Activated T-helper 2 cell treated with anti-CD3 and anti-CD28 coated beads, Interferon-gamma antibody, Interleukin-2, Interleukin-4, amounts not matched to agents 10 μg/mL and 5 μg/mL and 100 μg/mL, durations not matched to agents 14 hours and 24 hours and 36 hours (primary cell): ENCODE measurements at regions not wholly inside any gene's neighbourhood (a gene's known extent, or its start where the extent isn't known, plus 50 kb on each side); places are given as distances from the start of the nearest gene placed in this dataset.

Experiments used
- DNase-seq: peaks from one replicate; pipeline ENCODE4 v3.0.0; 2021; ENCODE audit warnings: low spot score
- H3K27ac Mint-ChIP-seq: one replicate; pipeline ENCODE4 v1.8.0; 2021; ENCODE audit warnings: mixed read lengths
- H3K27me3 Mint-ChIP-seq: one replicate; pipeline ENCODE4 v1.8.0; 2021; ENCODE audit warnings: low read depth, mixed read lengths
- H3K36me3 Mint-ChIP-seq: one replicate; pipeline ENCODE4 v1.8.0; 2021; ENCODE audit warnings: low read depth, mixed read lengths
- H3K4me1 Mint-ChIP-seq: one replicate; pipeline ENCODE4 v1.8.0; 2021; ENCODE audit warnings: low read depth, mixed read lengths
- H3K4me3 Mint-ChIP-seq: one replicate; pipeline ENCODE4 v1.8.0; 2021; ENCODE audit warnings: low read depth, mild to moderate bottlenecking, moderate library complexity, mixed read lengths
- H3K9me3 Mint-ChIP-seq: one replicate; pipeline ENCODE4 v1.8.0; 2021; ENCODE audit warnings: mixed read lengths
- intact Hi-C: fragments of 100-400 bp; cut with micrococcal nuclease; formaldehyde crosslinking; loops from one replicate; pipeline ENCODE4 v1.15.1; 2023

GRCh38 chrX:38878641-38879340, 77.5 kb downstream of the MID1IP1 start:
- no peak for DNase-seq
- Mint-ChIP-seq H3K36me3 (no peaks in the 10 kb centered on the region), H3K27ac (no peak overlapping the region), H3K9me3 (no peaks in the 10 kb centered on the region), H3K4me3 (no peak overlapping the region), H3K4me1 (peaks cover 16% of the 10 kb centered on the region), H3K27me3 (no peaks in the 10 kb centered on the region)
- intact Hi-C loops: no loop called here

GRCh38 chrX:38879631-38880220, 78.5 kb downstream of the MID1IP1 start:
- H3K27me3 Mint-ChIP-seq: no peaks in the 10 kb centered on the region
- intact Hi-C loops: no loop called here
- no peaks in the 10 kb centered on the region for H3K9me3 Mint-ChIP-seq
- DNase-seq: peak; percentile 8
- no peak overlapping the region for H3K4me3 Mint-ChIP-seq
- no peaks in the 10 kb centered on the region for H3K36me3 Mint-ChIP-seq
- H3K4me1 Mint-ChIP-seq: peaks cover 16% of the 10 kb centered on the region
- H3K27ac Mint-ChIP-seq: no peak overlapping the region

- Mint-ChIP-seq H3K36me3 (no peaks in the 10 kb centered on the region), H3K27ac (no peak overlapping the region), H3K27me3 (no peaks in the 10 kb centered on the region), H3K4me3 (no peak overlapping the region), H3K4me1 (peaks cover 16% of the 10 kb centered on the region), H3K9me3 (no peaks in the 10 kb centered on the region)
- DNase-seq: no peak
- intact Hi-C loops: no loop called here
Measured at GRCh38 chrX:38880296-38880854, 79.1 kb downstream of the MID1IP1 start.

- H3K27me3 Mint-ChIP-seq: no peaks in the 10 kb centered on the region
- DNase-seq: no peak
- intact Hi-C loops: no loop called here
- no peaks in the 10 kb centered on the region for H3K36me3 Mint-ChIP-seq
- peaks cover 16% of the 10 kb centered on the region for H3K4me1 Mint-ChIP-seq
- H3K4me3 Mint-ChIP-seq: no peak overlapping the region
- H3K9me3 Mint-ChIP-seq: no peaks in the 10 kb centered on the region
- no peak overlapping the region for H3K27ac Mint-ChIP-seq
Measured at GRCh38 chrX:38881066-38881465, 79.8 kb downstream of the MID1IP1 start.

GRCh38 chrX:38881727-38882126, 80.5 kb downstream of the MID1IP1 start:
- no peaks in the 10 kb centered on the region for H3K36me3 Mint-ChIP-seq
- peaks cover 16% of the 10 kb centered on the region for H3K4me1 Mint-ChIP-seq
- no peak for DNase-seq
- intact Hi-C loops: no loop called here
- H3K4me3 Mint-ChIP-seq: no peak overlapping the region
- H3K9me3 Mint-ChIP-seq: no peaks in the 10 kb centered on the region
- no peak overlapping the region for H3K27ac Mint-ChIP-seq
- H3K27me3 Mint-ChIP-seq: no peaks in the 10 kb centered on the region

GRCh38 chrX:38882894-38883626, 81.8 kb downstream of the MID1IP1 start:
- intact Hi-C loops: no loop called here
- Mint-ChIP-seq H3K4me1 (peaks cover 16% of the 10 kb centered on the region), H3K36me3 (no peaks in the 10 kb centered on the region), H3K27ac (no peak overlapping the region), H3K4me3 (no peak overlapping the region), H3K27me3 (no peaks in the 10 kb centered on the region), H3K9me3 (no peaks in the 10 kb centered on the region)
- no peak for DNase-seq

GRCh38 chrX:38886112-38886511, 84.9 kb downstream of the MID1IP1 start:
- intact Hi-C loops: no loop called here
- Mint-ChIP-seq H3K27ac (no peak overlapping the region), H3K4me1 (no peaks in the 10 kb centered on the region), H3K9me3 (no peaks in the 10 kb centered on the region), H3K36me3 (no peaks in the 10 kb centered on the region), H3K27me3 (no peaks in the 10 kb centered on the region), H3K4me3 (no peak overlapping the region)
- no peak for DNase-seq

GRCh38 chrX:38887222-38887621, 86.0 kb downstream of the MID1IP1 start:
- no peaks in the 10 kb centered on the region for H3K27me3 Mint-ChIP-seq
- DNase-seq: no peak

GRCh38 chrX:38890326-38890725, 89.1 kb downstream of the MID1IP1 start:
- Mint-ChIP-seq H3K4me1 (peaks cover 10% of the 10 kb centered on the region), H3K27ac (no peak overlapping the region), H3K36me3 (no peaks in the 10 kb centered on the region), H3K27me3 (no peaks in the 10 kb centered on the region), H3K9me3 (no peaks in the 10 kb centered on the region), H3K4me3 (no peak overlapping the region)
- DNase-seq: no peak
- intact Hi-C loops: loop anchor here (5.0 kb wide), 1 partner anchor 88 kb away; the partner anchor contains the start of gene MID1IP1

More at GRCh38 chrX:38887222-38887621, 86.0 kb downstream of the MID1IP1 start:
- no peak overlapping the region for H3K27ac Mint-ChIP-seq
- H3K4me1 Mint-ChIP-seq: peaks cover 8% of the 10 kb centered on the region
- H3K9me3 Mint-ChIP-seq: no peaks in the 10 kb centered on the region
- intact Hi-C loops: no loop called here
- H3K4me3 Mint-ChIP-seq: no peak overlapping the region
- no peaks in the 10 kb centered on the region for H3K36me3 Mint-ChIP-seq

GRCh38 chrX:38890963-38891362, 89.7 kb downstream of the MID1IP1 start:
- intact Hi-C loops: loop anchor here (5.0 kb wide), 1 partner anchor 89 kb away; the partner anchor contains the start of gene MID1IP1

GRCh38 chrX:38891641-38892413, 90.6 kb downstream of the MID1IP1 start:
- no peaks in the 10 kb centered on the region for H3K9me3 Mint-ChIP-seq
- DNase-seq: peak; percentile 8
- intact Hi-C loops: loop anchor here (2.0 to 5.0 kb wide), 2 partner anchors 79 to 90 kb away; partner anchors contain the start of gene MID1IP1

More at GRCh38 chrX:38890963-38891362, 89.7 kb downstream of the MID1IP1 start:
- Mint-ChIP-seq H3K36me3 (no peaks in the 10 kb centered on the region), H3K27me3 (no peaks in the 10 kb centered on the region), H3K4me1 (peaks cover 10% of the 10 kb centered on the region), H3K9me3 (no peaks in the 10 kb centered on the region), H3K27ac (no peak overlapping the region), H3K4me3 (no peak overlapping the region)
- DNase-seq: no peak

GRCh38 chrX:38893441-38893840, 92.2 kb downstream of the MID1IP1 start:
- Mint-ChIP-seq H3K4me1 (peaks cover 10% of the 10 kb centered on the region), H3K27me3 (no peaks in the 10 kb centered on the region), H3K9me3 (no peaks in the 10 kb centered on the region), H3K4me3 (no peak overlapping the region), H3K36me3 (no peaks in the 10 kb centered on the region), H3K27ac (no peak overlapping the region)
- DNase-seq: no peak
- intact Hi-C loops: loop anchor here (2.0 to 5.0 kb wide), 2 partner anchors 77 to 91 kb away; partner anchors contain the start of gene MID1IP1

More at GRCh38 chrX:38891641-38892413, 90.6 kb downstream of the MID1IP1 start:
- Mint-ChIP-seq H3K27ac (peak overlapping the region; percentile 33), H3K36me3 (no peaks in the 10 kb centered on the region), H3K4me1 (peaks cover 10% of the 10 kb centered on the region), H3K27me3 (no peaks in the 10 kb centered on the region), H3K4me3 (no peak overlapping the region)
